Activated CD8-positive, alpha-beta T cell treated with anti-CD3 and anti-CD28 coated beads for 36 hours (primary cell): ENCODE measurements at regions not wholly inside any gene's neighbourhood (a gene's known extent, or its start where the extent isn't known, plus 50 kb on each side); places are given as distances from the start of the nearest gene placed in this dataset.

Experiments used
- ATAC-seq: fragments of 200-7000 bp; cut with Tn5 transposase; one replicate; pipeline ENCODE4 v1.10.0; 2021; ENCODE audit warnings: mild to moderate bottlenecking, moderate library complexity
- CTCF ChIA-PET: fragments of 350-600 bp; sonication (Branson Sonifier 250); formaldehyde crosslinking; loops from one replicate; lab custom pipeline; 2021; ENCODE audit warnings: antibody characterized with exemption; lab: Charles Lee
- POLR2A ChIA-PET: fragments of 350-600 bp; sonication (Branson Sonifier 250); formaldehyde crosslinking; loops from one replicate; lab custom pipeline; 2021; ENCODE audit warnings: antibody characterized with exemption; lab: Charles Lee
- DNase-seq: peaks from one replicate; pipeline ENCODE4 v3.0.0-alpha.2; 2020
- H3K27ac Mint-ChIP-seq: one replicate; pipeline ENCODE4 v1.8.0; 2021; ENCODE audit warnings: mild to moderate bottlenecking, mixed read lengths
- H3K27me3 Mint-ChIP-seq: one replicate; pipeline ENCODE4 v1.8.0; 2021; ENCODE audit warnings: mixed read lengths
- H3K36me3 Mint-ChIP-seq: one replicate; pipeline ENCODE4 v1.8.0; 2021; ENCODE audit warnings: low read depth, mixed read lengths
- H3K4me1 Mint-ChIP-seq: one replicate; pipeline ENCODE4 v1.8.0; 2021; ENCODE audit warnings: low read depth, mixed read lengths
- H3K4me3 Mint-ChIP-seq: one replicate; pipeline ENCODE4 v1.8.0; 2021; ENCODE audit warnings: mild to moderate bottlenecking, moderate library complexity, mixed read lengths
- H3K9me3 Mint-ChIP-seq: one replicate; pipeline ENCODE4 v1.8.0; 2021; ENCODE audit warnings: mixed read lengths
- intact Hi-C: fragments of 100-400 bp; cut with micrococcal nuclease; formaldehyde crosslinking; loops from one replicate; pipeline ENCODE4 v1.10.0; 2022
- TF ChIP-seq, protein P1 (sequence below): fragments of 200-600 bp; IDR thresholded peaks from one replicate; pipeline ENCODE4 v1.8.0; 2022; ENCODE audit warnings: antibody characterized with exemption, mild to moderate bottlenecking

DNA sequence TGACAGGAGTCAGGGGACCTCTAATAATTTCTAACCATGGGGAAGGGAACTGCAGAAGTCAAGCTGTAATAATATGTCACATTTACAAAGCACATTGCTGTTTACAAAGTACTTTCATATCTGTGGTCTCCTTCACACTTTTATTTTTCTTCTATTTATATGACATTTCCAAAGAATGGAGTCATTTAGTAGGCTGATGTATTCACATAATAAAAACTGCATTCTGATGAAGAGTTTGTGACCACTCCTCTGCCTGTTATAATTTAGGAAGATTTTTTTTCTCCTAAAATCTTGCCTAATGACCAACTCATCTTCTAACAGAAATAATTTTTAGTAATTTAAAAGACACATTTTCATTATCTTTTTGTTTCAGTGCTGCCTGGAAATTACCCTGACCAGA lies 272.2 kb upstream of the VEPH1 start:
- intact Hi-C loops, result no loop called here
- ATAC-seq (no peak), DNase-seq (no peak)
- H3K27me3 Mint-ChIP-seq, result no peaks in the 10 kb centered on the region
- ChIA-PET POLR2A (no interaction called here), CTCF (no interaction called here)
- TF ChIP-seq, protein P1, sequence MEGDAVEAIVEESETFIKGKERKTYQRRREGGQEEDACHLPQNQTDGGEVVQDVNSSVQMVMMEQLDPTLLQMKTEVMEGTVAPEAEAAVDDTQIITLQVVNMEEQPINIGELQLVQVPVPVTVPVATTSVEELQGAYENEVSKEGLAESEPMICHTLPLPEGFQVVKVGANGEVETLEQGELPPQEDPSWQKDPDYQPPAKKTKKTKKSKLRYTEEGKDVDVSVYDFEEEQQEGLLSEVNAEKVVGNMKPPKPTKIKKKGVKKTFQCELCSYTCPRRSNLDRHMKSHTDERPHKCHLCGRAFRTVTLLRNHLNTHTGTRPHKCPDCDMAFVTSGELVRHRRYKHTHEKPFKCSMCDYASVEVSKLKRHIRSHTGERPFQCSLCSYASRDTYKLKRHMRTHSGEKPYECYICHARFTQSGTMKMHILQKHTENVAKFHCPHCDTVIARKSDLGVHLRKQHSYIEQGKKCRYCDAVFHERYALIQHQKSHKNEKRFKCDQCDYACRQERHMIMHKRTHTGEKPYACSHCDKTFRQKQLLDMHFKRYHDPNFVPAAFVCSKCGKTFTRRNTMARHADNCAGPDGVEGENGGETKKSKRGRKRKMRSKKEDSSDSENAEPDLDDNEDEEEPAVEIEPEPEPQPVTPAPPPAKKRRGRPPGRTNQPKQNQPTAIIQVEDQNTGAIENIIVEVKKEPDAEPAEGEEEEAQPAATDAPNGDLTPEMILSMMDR, result no peak
- no peaks in the 10 kb centered on the region for H3K36me3 Mint-ChIP-seq
- H3K4me3 Mint-ChIP-seq, result no peak overlapping the region
- H3K9me3 Mint-ChIP-seq, result no peaks in the 10 kb centered on the region
- H3K4me1 Mint-ChIP-seq, result no peaks in the 10 kb centered on the region
- H3K27ac Mint-ChIP-seq, result no peak overlapping the region

DNA sequence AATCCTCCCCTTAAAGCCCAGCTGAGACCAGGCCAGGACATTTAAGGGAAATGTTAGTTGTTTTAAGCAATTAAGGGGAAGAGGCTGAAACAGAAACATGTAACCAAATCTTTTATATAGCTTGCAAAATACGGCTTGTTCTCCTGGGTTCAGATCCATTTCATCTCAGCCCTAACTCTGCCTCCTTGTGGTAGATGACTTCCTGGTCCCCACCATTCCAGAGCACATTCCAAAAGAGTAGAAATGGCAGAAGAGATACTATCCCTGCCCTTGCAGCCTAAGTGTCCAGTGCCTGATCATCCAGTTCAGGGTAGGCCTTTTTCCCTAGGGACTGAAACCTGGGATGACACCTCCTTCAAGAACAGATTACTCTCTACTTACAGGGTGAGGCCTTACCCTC lies 266.2 kb upstream of the VEPH1 start:
- H3K4me1 Mint-ChIP-seq, result no peaks in the 10 kb centered on the region
- no peaks in the 10 kb centered on the region for H3K36me3 Mint-ChIP-seq

DNA sequence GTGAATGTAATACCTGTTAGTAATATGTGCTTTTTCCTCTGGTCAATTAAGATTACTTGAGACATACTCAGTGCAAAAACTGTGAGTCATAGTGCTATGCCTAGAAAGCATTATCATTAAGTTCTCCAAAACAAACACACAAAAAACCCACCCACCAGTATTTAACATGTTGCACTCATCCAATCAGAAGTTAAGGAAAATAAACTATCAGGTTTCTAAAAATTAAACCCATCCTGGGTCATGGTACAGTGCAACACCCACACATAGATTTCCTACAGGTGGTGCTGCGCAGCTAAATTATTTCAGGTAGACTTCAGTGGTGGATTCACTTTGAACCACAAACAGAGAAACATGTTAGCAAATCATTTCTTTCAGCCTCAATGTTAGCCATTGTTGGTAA lies 264.4 kb upstream of the VEPH1 start:
- no peaks in the 10 kb centered on the region for H3K27me3 Mint-ChIP-seq
- H3K4me3 Mint-ChIP-seq, result no peak overlapping the region
- CTCF ChIA-PET, result no interaction called here
- POLR2A ChIA-PET, result interaction anchor here (0.6 kb wide), 1 partner anchor 188 kb away, joined by 3 read pairs; no protein-coding TSS in a partner anchor
- TF ChIP-seq, protein P1, result no peak
- DNase-seq (no peak), ATAC-seq (no peak)
- no peaks in the 10 kb centered on the region for H3K36me3 Mint-ChIP-seq
- H3K4me1 Mint-ChIP-seq, result no peaks in the 10 kb centered on the region
- intact Hi-C loops, result no loop called here
- no peaks in the 10 kb centered on the region for H3K9me3 Mint-ChIP-seq
- no peak overlapping the region for H3K27ac Mint-ChIP-seq

More for the DNA sequence above, 266.2 kb upstream of the VEPH1 start:
- Mint-ChIP-seq H3K4me3 (no peak overlapping the region), H3K27me3 (no peaks in the 10 kb centered on the region), H3K9me3 (no peaks in the 10 kb centered on the region), H3K27ac (no peak overlapping the region)
- ChIA-PET POLR2A (no interaction called here), CTCF (no interaction called here)
- no peak for ATAC-seq
- intact Hi-C loops, result no loop called here
- DNase-seq, result no peak
- TF ChIP-seq, protein P1, result no peak

DNA sequence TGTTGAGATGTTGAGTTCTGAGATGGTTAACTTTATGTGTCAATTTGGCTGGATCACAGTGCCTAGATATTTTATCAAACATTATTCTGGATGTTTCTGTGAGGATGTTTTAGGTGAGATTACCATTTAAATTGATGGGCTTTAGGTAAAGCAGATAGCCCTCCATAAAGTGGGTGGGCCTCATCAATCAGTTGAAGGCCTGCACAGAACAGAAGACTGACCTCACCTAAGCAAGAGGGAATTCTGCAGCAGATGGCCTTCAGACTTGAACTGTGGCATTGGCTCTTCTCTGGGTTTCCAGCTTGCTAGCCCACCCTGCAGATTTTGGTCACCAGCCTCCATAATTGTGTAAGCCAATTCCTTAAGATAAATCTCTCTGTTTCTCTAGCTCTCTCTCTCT lies 260.4 kb upstream of the VEPH1 start:
- Mint-ChIP-seq H3K36me3 (no peaks in the 10 kb centered on the region), H3K27ac (no peak overlapping the region), H3K9me3 (no peaks in the 10 kb centered on the region), H3K4me1 (no peaks in the 10 kb centered on the region), H3K4me3 (no peak overlapping the region), H3K27me3 (peaks cover 2% of the 10 kb centered on the region)
- no peak for DNase-seq
- CTCF ChIA-PET, result no interaction called here
- intact Hi-C loops, result no loop called here
- ATAC-seq, result no peak
- TF ChIP-seq, protein P1, result no peak
- POLR2A ChIA-PET, result no interaction called here

DNA sequence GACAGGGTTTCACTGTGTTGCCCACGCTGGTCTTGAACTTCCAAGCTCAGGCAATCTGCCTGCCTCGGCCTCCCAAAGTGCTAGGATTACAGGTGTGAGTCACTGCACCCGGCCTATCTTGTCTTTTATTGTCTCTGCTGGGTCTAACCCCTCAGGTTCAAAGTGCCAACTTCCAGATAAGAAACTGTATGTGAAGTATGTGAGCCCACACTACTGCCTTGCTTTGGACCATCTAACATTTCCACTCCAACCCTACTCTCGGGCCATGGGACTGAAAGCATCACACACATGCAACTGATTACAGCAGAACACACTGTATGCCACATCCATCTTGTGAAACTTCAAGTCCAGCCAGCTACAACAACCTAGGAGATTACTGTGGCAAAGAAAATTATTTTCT lies 256.1 kb upstream of the VEPH1 start:
- CTCF ChIA-PET, result no interaction called here
- DNase-seq (no peak), ATAC-seq (no peak)
- Mint-ChIP-seq H3K4me1 (no peaks in the 10 kb centered on the region), H3K36me3 (no peaks in the 10 kb centered on the region), H3K27me3 (peaks cover 2% of the 10 kb centered on the region), H3K9me3 (no peaks in the 10 kb centered on the region), H3K4me3 (no peak overlapping the region), H3K27ac (no peak overlapping the region)
- intact Hi-C loops, result no loop called here
- POLR2A ChIA-PET, result no interaction called here
- TF ChIP-seq, protein P1, result no peak
